Breast epithelium (tissue), 3 donors: ENCODE measurements at regions not wholly inside any gene's neighbourhood (a gene's known extent, or its start where the extent isn't known, plus 50 kb on each side); places are given as distances from the start of the nearest gene placed in this dataset.

Experiments
- POLR2A ChIP-seq: fragments of 450-650 bp; IDR thresholded peaks from one replicate; pipeline ENCODE4 v1.6.1; 2016; ENCODE audit warnings: antibody characterized with exemption, mild to moderate bottlenecking, moderate library complexity
- TF ChIP-seq, protein P1 (sequence below), 3 donors: fragments of 450-650 bp; IDR thresholded peaks; one replicate each; pipeline ENCODE4 v1.5.1; 2016 to 2017; ENCODE audit warnings: antibody characterized with exemption in 3 of 3, mild to moderate bottlenecking in 3 of 3, moderate library complexity in 3 of 3

DNA sequence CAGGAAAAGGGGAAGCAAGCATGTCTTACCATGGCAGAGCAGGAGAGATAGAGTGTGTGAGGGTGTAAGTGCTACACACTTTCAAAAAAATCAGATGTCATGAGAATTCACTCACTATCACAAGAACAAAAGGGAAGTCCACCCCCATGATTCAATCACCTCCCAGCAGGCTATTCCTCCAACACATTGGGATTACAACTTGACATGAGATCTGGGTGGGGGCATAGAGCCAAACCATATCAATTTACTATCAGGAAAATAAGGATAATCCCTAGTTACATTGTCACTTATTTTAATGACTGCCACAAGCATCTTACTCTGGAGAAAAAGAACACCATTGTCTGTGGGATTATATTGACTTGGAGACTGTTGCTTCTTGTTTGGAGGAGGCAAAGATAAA, 66.1 kb upstream of the VANGL1 start:
- TF ChIP-seq, protein P1, sequence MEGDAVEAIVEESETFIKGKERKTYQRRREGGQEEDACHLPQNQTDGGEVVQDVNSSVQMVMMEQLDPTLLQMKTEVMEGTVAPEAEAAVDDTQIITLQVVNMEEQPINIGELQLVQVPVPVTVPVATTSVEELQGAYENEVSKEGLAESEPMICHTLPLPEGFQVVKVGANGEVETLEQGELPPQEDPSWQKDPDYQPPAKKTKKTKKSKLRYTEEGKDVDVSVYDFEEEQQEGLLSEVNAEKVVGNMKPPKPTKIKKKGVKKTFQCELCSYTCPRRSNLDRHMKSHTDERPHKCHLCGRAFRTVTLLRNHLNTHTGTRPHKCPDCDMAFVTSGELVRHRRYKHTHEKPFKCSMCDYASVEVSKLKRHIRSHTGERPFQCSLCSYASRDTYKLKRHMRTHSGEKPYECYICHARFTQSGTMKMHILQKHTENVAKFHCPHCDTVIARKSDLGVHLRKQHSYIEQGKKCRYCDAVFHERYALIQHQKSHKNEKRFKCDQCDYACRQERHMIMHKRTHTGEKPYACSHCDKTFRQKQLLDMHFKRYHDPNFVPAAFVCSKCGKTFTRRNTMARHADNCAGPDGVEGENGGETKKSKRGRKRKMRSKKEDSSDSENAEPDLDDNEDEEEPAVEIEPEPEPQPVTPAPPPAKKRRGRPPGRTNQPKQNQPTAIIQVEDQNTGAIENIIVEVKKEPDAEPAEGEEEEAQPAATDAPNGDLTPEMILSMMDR (IDR thresholded peaks at IDR 0.05): no peak
- TF ChIP-seq POLR2A: no peak
